Fibroblast of skin of back (primary cell): ENCODE measurements at regions not wholly inside any gene's neighbourhood (a gene's known extent, or its start where the extent isn't known, plus 50 kb on each side); places are given as distances from the start of the nearest gene placed in this dataset.
A peak's percentile ranks its signal among the peaks of the same experiment; 100 is the strongest.
"Not testable (repeated sequence)": the region's sequence is repeated elsewhere in the genome, so short reads cannot be mapped to it uniquely, and the experiment has no call there.

Source experiments
- DNase-seq: peaks from one replicate; pipeline ENCODE4 v3.0.0-alpha.2; 2013

DNA sequence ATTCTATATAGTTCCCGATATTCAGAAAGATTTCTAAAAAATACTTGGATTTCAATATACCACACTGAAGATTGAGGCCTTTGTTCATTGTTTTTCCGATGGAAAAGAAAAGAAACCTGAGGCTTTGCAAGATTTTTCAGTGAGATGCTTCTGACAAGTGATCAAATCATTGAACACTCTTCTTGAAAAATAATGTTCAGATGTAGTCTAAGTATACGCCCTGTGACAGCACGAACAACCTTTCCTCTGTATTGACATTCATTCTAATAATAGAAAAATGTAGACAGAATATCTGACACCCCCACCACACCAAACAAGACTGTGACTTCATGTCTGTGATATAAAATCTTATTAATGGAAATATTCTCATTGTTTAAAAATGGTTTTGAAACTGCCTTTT is 650.7 kb upstream of the KLHL1 start:
- DNase-seq = no peak

DNA sequence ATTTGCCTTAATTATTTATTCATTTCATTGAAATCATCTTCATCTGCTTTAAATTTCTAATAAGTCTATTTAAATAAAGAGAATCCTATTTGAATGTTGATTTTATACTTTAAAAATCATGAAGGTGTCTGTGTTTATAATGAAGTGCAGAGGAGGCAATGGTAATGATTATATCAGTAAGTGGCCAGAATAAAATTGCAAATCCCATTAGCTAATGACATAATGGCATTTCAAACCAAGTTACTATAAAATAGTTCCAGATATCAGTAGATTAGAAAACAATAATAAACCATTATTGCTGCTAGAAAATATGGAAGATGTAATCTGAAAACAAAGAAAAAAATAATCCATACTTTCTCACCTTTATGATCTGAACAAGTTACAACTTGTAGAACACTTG is 647.8 kb upstream of the KLHL1 start:
- no peak for DNase-seq

DNA sequence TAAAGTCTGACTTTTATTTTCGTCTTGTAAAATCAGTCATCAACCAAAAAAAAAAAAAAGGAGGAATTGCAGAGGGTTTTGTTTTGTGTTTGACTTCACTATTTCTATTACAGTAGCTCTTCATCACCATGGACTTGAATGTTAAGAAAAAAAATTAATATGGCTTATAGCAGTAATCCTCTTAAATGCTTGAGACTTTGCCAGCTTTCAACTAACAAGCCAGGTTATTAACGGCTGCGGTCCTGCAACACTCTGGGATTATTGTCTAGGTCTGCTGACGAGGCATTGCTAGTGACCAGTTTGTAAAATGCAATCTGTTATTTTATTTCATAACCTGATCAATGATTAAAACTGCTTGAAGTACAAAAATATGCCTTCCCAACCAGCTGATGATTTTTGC is 647.2 kb upstream of the KLHL1 start:
- DNase-seq = no peak

DNA sequence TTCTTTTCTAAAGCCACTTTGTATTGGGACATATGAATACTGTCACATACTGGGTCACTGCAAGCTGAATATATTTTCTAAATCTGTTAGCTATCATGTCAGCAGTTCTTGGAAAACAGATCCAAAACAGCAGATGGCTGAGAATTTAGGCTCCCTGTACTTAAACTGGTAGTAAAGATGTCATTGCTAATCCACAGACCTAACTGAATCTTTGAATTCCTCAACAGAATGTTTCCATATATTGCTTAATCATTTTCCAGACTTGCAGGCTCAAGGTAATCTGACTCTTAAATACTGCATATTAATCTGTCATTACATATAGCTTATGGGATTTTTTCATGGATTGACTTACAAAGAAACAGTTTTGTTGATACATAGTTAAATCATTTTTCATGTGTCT is 639.0 kb upstream of the KLHL1 start:
- DNase-seq = no peak

DNA sequence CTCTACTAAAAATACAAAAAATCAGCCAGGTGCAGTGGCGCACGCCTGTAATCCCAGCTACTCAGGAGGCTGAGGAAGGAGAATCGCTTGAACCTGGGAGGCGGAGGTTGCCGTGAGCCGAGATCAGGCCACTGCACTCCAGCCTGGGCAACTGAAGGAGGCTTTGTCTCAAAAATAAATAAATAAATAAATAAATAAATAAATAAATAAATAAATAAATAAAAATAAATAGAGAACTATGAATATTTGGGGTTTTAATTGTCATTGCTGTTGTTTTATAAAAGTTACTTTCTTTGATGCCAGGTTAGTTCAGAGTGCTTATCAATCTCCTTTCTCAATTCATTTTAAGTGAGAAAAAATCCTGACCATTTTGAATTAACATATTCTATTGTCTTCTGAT is 638.2 kb upstream of the KLHL1 start:
- DNase-seq = not testable (repeated sequence)

DNA sequence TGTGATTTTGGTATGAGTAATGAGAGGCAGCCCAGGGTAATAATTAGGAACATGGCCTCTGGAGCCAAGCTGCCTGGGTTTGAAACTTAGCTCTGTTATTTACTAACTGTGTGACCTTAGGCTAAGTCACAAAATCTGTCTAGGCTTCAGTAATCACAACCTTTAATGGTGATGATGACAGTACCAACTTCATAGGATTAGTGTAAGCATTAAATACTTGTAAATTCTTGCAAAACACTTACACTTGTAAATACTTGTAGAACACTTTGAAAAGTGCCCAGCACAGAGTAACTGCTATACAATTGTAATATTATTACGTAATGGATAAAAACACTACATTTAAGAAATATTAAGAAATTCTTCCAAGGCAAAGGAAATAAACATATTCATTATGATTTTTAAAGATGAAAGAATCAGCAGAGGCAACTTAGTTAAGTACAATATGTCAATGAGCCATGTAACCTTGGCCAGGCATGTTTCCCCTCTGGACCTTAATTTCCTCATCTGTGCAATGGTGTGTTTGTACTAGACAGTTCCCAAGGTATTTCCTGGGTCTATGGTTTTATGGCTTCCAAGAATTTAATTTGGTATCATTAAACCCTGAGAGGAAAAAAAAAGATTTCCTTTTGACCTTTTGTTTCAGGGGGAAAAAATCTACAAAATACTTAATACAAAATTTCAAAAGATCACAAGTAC is 628.5 kb upstream of the KLHL1 start:
- no peak for DNase-seq

DNA sequence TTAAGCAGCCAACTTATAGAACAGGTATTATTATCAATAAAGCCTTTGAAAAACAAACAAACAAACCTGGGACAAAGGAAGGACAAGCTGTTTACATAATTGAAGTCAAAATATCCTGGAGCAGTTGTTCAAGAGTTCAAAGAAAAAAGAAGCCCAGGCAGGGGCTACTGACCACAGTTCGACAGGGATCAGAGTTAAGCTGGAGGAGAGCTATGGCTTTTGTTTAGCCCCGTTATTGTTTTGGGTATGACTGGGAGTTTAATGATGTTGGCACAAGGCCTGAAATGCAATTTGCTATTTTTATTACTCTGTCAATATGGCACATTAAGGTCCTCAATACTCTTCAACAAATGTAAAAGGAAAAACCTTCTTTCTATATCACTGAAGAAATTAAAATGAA is 624.4 kb upstream of the KLHL1 start:
- DNase-seq = no peak

DNA sequence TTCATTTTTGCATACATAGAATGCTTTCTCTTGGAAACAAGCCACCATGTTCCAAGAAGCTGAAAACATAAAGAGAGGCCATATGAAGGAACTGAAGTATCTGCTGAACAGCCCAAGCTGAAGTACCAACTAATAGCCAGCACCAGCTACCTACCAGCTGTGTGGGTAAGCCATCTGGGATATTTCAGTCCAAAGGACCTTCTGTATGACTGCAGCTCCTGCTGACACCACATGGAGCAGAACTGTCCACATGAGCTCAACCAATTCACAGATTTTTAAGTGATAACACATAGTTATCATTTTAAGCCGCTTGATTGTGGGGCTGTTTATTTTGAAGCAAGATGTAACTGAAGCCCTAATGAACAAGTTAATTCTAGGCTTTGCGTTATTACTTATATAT is 621.1 kb upstream of the KLHL1 start:
- DNase-seq = no peak

DNA sequence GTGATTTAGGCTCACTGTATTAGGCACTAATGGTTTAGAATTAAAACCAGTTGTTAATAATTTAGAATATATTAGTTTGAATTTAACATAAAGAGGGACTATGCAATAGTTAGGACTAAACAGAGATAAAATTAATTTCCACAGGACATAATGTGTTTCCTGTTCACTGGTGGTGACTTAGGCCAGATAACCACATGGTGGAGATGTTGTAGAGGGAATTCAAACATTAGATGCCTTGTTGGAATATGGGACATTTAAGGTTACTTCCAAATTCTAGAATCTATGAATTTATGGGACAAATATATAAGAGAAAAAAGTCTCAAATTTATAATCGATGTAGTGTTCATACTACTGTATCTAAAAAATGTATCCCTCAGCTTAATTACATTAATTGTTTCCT is 615.5 kb upstream of the KLHL1 start:
- DNase-seq = peak; percentile 37

DNA sequence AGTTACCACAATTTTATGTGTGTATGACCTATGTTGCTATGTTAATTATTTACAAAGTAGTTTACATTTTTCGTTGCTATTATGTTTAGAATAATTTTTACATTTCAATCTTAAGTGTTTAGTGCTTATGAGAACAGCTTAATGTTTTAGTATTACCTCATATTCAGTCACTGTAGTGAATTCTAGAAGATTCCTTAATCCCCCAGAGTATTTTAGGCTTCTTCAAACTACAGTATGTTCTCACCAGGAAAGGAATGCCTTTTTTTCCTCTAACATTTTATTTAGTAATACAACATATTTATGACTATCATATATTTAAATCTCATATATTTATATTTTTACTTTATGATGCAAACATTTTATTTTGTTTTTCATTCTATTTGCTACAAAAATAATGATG is 612.1 kb upstream of the KLHL1 start:
- DNase-seq = peak; percentile 50

DNA sequence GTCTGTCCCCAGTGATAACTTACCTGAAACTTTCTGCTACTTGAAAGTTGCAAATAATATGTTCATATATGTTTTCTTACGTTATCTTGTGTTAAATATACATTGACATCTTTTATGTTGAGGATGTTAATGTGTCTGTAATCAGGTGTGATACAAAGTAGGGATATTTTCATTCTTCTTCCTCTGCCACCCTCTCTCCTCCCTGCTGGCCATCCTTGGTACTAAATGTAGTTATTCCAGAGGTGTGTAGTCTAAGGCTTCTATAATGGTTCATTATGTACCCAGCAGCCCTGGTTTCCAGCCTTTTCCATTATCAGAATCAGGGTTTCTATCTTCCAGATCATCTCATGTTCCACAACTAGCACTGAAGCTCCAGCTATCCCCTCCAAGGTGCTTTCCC is 606.7 kb upstream of the KLHL1 start:
- DNase-seq = no peak

DNA sequence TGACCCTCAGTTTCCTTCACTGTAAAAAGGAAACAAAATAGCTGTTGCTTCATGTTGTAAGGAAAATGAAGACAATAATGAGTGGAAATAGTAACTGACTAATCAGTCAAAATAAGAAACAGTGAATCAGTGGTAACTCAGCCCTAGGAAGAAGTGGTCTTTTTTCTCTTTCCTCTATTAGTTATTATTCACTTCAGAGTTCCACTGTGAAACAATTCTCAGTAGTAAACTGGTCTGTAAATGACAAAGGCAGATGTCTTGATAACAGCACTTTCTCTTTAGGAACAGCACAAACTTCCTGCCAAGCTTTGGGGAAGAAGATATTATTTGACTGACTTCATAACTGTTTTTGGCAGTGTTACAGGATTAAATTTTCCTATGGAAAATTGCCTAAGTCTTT is 600.5 kb upstream of the KLHL1 start:
- peak; percentile 5 for DNase-seq

DNA sequence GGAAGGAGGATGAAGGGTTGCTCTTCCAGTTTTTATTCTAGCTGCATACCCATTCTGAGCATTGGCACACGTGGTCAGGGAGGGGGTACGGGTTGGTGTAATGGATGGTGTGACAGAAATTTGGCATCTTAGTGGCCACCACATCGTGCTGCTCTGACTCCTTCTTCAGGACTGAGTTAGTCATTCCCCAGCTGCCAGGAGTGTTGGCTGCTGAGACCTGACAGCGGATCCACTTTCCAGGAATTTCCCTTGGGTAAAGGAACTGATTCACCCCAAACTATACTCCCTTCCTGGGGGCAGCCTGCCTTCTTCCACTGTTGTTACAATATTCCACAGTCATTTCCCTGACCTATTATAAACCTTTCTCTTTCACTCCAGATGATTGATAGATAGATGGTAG is 595.5 kb upstream of the KLHL1 start:
- peak; percentile 16 for DNase-seq

DNA sequence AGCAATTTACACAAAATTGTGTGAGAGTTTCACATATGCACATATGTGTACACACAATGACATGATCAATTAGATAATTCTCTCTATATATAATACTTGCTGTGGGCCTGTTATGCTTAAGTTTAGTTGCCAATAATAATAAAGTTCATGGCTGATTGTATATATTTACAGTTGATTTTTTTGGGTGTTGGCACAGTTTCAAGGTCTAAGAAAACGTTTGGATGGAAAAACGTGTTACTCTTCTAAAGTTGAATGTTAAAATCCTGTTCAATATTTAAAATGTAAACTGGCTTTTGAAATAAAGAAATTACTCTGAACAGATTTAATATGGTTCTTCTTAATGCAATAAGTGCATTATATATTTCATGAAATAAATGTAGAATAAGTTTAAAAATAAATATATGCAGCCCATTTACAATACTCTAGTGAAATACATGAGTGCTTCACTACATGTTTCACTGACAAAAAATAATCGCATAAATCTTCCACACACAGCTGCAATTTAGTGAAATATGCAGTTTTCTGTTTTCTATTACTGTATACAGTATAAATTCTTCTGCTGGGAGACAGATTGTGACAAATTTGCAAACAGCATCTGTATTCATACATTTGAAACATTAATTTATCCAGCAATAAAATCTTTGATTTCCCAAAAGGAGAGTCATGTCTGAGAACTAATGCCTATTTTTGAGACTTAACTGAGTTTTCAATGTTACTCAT is 586.9 kb upstream of the KLHL1 start:
- DNase-seq = no peak

DNA sequence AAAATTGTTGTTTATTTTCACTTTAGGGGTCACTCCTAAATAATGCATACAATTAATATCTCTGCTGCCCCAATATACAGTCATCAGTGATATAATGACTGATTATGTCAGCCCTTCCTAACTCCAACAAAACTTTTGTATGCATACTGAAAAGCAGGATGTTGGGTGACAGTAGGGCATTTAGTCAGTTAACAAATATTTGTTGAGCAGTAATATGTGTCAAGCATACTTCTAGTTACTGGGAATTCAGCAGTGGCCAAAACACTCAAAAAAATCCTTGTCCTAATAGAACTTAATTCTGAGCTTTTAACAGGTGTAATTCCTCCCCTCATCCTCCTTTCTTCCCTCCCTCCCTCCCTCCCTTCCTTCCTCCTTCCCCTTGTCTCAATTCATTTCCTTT is 560.7 kb upstream of the KLHL1 start:
- DNase-seq = peak; percentile 0

DNA sequence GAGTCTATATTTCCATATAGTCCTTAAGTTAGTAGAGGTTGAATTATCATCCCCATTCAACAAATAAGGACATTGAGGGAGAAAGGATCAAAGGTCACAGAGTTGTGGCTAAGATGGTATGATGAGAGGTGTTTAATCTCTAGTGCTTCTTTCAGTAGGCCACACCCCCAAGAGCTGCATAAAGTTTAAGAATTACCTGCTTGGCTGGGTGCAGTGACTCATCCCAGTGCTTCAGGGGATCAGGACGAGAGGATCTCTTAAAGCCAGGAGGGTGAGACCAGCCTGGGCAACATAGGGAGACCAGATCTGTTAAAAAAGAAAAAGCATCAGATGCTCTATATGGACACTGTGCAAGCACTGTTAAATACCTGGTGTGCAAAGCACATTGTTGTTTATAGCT is 560.0 kb upstream of the KLHL1 start:
- DNase-seq = no peak

DNA sequence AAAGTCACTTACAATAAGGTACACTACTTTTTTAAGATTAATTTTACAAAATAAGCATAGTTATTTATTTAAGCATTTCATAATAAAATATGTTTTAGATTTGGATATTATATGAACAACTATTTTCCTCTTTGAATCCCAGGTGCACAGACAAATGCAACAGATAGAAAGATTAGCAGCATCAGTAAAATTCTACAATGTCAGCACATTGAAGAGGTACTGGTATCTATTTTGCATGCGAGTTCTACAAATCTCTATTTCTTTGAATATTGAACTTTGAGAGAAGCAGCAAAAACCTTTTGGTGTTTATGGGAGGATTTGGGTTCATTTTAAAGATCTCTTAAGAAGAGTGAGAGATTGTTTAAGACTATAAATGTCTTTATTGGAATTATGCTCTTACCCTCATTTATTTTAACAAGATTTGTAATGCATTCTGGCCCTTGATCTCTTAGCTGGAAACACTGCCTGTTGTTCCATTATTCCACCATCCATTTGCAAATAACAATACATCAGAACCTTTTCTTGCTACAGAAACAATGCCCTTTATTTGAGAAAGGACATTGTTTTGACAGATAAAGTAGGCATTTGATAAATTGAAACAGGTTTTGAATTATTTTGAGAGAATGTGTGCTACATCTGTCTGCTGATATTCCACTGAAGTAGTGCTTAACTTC is 558.8 kb upstream of the KLHL1 start:
- DNase-seq = no peak

DNA sequence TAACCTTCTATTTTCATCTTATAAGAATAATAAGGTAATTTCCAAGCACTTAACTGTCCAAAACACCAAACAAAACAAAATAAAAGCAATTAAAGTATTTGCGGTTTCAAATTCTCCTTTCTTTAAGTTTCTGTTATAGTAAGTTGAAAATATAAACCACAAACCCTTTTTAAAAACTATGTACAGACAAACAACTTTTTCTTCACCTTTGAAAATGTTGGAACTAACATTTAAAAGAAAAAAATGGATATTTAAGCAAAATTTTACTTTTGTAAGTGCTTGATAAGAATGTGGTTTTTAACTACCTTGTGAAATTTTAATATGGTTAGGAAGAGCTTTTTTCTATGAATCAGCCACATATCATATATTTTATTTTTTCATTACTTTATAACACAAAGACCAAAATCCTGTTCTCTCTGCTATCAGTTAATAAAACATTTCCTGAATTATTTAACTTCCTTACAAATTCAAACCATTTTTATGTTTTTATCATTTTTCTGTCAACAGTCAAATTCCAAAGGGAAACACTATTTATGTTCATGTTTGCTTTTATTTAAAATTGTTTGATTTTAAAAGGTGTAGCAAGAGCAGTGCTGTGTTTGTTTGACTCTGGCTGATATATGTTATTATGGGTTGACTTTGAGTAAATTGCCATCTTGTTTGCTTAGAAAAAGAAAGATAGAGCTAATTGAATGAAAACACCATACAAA is 554.1 kb upstream of the KLHL1 start:
- no peak for DNase-seq

DNA sequence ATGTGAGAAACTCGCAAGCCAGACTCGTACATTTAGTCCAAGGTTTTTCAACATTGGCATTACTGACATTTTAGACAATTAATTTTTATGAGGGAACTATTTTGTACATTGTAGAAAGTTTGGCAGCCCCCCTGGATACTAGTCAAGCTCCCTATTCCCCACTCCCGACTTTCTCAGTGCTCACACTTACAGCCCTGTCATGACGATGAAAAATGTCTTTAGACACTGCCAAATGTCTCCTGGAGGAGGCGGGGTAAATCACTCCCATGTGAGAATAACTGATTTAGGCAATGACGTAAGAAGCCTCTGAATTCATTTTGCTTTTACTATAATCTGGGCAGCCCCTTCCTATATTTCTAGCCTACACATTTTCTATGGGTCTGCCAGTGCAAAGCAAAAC is 535.8 kb upstream of the KLHL1 start:
- no peak for DNase-seq

DNA sequence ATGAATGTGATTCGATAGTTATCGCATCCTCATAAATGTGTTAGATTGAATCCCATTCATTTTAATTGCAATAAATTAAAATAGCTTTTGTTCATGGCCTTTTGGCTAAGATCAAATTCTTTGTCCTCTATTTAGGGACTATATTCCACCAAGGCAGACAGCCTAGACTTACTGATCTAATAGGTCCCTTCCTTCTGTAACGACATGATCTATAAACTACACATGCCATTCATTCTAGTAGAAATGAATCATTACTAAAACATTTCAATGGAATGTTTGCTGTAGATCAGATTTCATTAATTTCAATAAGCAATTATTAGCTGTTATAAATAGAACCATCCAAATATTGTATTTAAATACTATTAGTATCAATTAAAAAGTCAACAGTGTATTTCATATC is 526.6 kb upstream of the KLHL1 start:
- DNase-seq = no peak

DNA sequence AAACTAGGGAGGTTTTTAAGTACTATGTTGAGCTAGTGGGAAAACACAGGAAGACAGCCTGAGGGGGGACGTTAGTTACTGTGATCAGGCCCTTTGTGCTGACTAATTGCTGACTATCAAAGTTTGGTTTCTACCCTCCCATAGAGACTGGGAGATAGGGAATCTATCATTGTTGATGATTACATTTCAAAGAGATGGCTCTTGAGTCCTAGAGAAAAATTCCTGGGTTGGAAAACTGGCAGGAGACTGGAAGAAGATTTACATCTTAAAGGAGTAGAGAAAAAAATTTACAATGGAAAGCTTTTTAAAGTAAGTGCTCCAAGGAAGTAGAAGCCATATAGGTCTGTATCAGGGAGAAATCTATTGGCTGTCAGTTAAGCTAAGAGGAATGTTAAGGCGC is 522.0 kb upstream of the KLHL1 start:
- no peak for DNase-seq

DNA sequence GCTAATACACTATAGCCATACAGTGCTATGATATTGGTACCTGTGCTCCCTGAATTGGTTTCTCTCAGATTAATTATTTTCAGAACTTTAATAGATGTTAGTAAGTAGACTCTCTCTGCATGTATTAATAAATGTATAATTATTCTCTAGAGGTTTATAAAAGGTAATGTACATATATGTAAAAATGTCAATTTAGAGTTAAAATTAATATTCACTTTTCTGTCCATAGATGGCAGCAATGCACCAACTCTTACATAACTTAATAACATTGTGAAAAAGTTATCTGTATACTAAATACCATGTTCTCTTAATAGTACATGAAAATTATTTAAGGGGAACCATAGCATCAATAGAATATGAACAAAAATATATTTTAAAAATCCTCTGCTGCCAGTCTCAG is 515.0 kb upstream of the KLHL1 start:
- DNase-seq = peak; percentile 15

DNA sequence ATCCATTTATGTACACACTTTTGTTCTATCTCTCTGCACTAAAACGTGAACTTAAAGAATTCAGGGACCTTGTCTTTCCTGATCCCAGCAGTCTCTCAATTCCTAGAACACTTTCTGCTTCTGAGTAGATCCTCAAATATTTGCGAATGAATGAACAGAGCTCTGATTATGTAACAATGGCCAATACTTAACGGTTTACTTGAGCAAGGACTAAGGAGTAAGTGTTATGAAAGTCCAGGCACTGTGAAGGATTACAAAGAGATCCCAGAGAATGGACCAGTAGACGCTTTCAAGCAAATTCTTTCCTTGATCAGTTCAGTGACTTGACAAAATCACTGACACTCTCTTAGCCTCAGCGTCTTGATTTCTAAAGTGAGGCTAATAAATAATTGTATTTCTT is 514.5 kb upstream of the KLHL1 start:
- no peak for DNase-seq

DNA sequence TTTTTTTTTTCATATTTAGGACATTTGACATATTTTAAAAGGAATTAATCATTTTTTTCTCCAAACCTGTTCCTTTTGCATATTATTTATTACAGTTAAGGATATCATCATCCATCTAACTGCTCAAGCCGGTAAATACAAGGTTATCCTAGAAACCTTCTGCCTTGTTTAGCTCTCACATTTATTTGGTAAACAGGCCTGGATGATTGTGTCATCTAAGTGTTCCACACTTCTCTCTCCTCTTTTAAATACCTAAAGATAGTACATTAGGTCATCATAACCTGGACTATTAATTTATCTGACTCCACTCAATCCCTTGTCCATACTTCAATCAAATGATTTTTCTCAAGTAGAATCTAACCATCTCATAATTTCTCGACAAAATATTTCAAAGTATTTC is 511.7 kb upstream of the KLHL1 start:
- DNase-seq = no peak
